Ovary (tissue), 3 donors: ENCODE measurements at regions not wholly inside any gene's neighbourhood (a gene's known extent, or its start where the extent isn't known, plus 50 kb on each side); places are given as distances from the start of the nearest gene placed in this dataset.

Source experiments
- CTCF ChIP-seq, 3 donors: fragments of 450-650 bp in 2 of 3; fragments of 200-600 bp in 1 of 3; IDR thresholded peaks; one replicate each; pipeline versions ENCODE4 v1.5.1 to v1.8.0; 2016 to 2022; ENCODE audit warnings: antibody characterized with exemption in 3 of 3, mild to moderate bottlenecking in 1 of 3
- EP300 ChIP-seq: sonication (generic); formaldehyde crosslinking; IDR thresholded peaks from one replicate; pipeline ENCODE4 v1.6.1; 2017; ENCODE audit warnings: antibody characterized with exemption
- POLR2A ChIP-seq: fragments of 450-650 bp; IDR thresholded peaks from one replicate; pipeline ENCODE4 v1.6.1; 2017; ENCODE audit warnings: antibody characterized with exemption, mild to moderate bottlenecking, moderate library complexity
- donor health status: DM: no; HTN: no; CAD: no.

GRCh38 chr1:192003295-192004077 is 154.8 kb upstream of the RGS18 start:
- no peak for TF ChIP-seq CTCF (IDR thresholded peaks at IDR 0.05)
- TF ChIP-seq EP300 = no peak
- TF ChIP-seq POLR2A = no peak
